Fibroblast of lung (primary cell): ENCODE measurements at regions not wholly inside any gene's neighbourhood (a gene's known extent, or its start where the extent isn't known, plus 50 kb on each side); places are given as distances from the start of the nearest gene placed in this dataset.

ENCODE experiments used
- CTCF ChIP-seq, 2 donors: IDR thresholded peaks in 1 of 2; conservative IDR thresholded peaks in 1 of 2; 1 replicate in 1 of 2; 2 replicates in 1 of 2; pipeline ENCODE4 v1.5.1; 2011 to 2012; ENCODE audit warnings: low read length in 2 of 2, control low read depth in 1 of 2, inconsistent platforms in 1 of 2, low read depth in 1 of 2, mild to moderate bottlenecking in 1 of 2
- EZH2 ChIP-seq: IDR thresholded peaks from 2 replicates; pipeline ENCODE4 v1.5.1; 2012; ENCODE audit warnings: low read length, control low read depth, mild to moderate bottlenecking; ENCODE audit errors: missing control alignments

GRCh38 chr1:243970077-243970476 lies 81.0 kb upstream of the ZBTB18 start:
- TF ChIP-seq CTCF (conservative IDR thresholded peaks at IDR 0.05 in 1 of 2, IDR thresholded peaks at IDR 0.05 in 1 of 2; ENCODE audit: low read depth in 1 of 2, low read length in 2 of 2) (no peak), EZH2 (no peak)
